Keratinocyte (primary cell): ENCODE measurements at regions not wholly inside any gene's neighbourhood (a gene's known extent, or its start where the extent isn't known, plus 50 kb on each side); places are given as distances from the start of the nearest gene placed in this dataset.

Experiments used
- CTCF ChIP-seq, 3 experiments: IDR thresholded peaks in 1 of 3; conservative IDR thresholded peaks in 1 of 3; optimal IDR thresholded peaks in 1 of 3; 2 replicates in 2 of 3; 3 replicates in 1 of 3; pipeline versions ENCODE3 to v1.5.1; 2011; ENCODE audit warnings: low read length in 3 of 3, mild to moderate bottlenecking in 3 of 3, moderate library complexity in 2 of 3, control low read depth in 1 of 3, inconsistent platforms in 1 of 3; ENCODE audit not compliant: insufficient read depth in 2 of 3; ENCODE audit errors: extremely low read depth in 1 of 3
- EZH2 ChIP-seq: IDR thresholded peaks from one replicate; pipeline ENCODE4 v1.6.1; 2012; ENCODE audit warnings: inconsistent platforms, mild to moderate bottlenecking, low read length, moderate library complexity

GRCh38 chr11:80502511-80502910 is 1061.7 kb upstream of the TENM4 start:
- TF ChIP-seq CTCF (optimal IDR thresholded peaks at IDR 0.05 in 1 of 3, IDR thresholded peaks at IDR 0.05 in 1 of 3, conservative IDR thresholded peaks at IDR 0.05 in 1 of 3; ENCODE audit: extremely low read depth in 1 of 3, insufficient read depth in 2 of 3, low read length in 3 of 3) (no peak), EZH2 (no peak)
